HCT116 (cell line): ENCODE measurements at regions not wholly inside any gene's neighbourhood (a gene's known extent, or its start where the extent isn't known, plus 50 kb on each side); places are given as distances from the start of the nearest gene placed in this dataset.
"Not testable (repeated sequence)": the region's sequence is repeated elsewhere in the genome, so short reads cannot be mapped to it uniquely, and the experiment has no call there.

Source experiments
- ATAC-seq: fragments of 200-7000 bp; cut with Tn5 transposase; 2 replicates; pipeline ENCODE4 v1.9.1; 2020; ENCODE audit warnings: mild to moderate bottlenecking, moderate library complexity
- BruUV-seq: library from RNA; stranded (reverse); fragments of 400-500 nt; replicated peaks from 2 replicates; lab custom pipeline; 2021; lab: Mats Ljungman, UMichigan
- CTCF ChIA-PET: fragments of 300-600 bp; sonication (Branson Sonifier 250); formaldehyde crosslinking; loops from one replicate; lab custom pipeline; 2021; ENCODE audit warnings: antibody characterized with exemption; lab: Charles Lee
- POLR2A ChIA-PET: fragments of 300-600, 350-600 bp; sonication (Branson Sonifier 250); formaldehyde crosslinking; loops from one replicate; lab custom pipeline; 2021; ENCODE audit warnings: antibody characterized with exemption; lab: Charles Lee
- RAD21 ChIA-PET, 2 experiments: fragments of 300-600 bp; sonication (Branson Sonifier 250); formaldehyde crosslinking; loops; one replicate each; lab custom pipeline; 2023; ENCODE audit warnings: low total read pairs in 2 of 2; ENCODE audit not compliant: uncharacterized antibody in 2 of 2, unreplicated experiment in 2 of 2, low non-redundant PET in 1 of 2; lab: Charles Lee
- DNase-seq: peaks from one replicate; pipeline ENCODE4 v3.0.0-alpha.2; 2010; ENCODE audit warnings: low read depth, low spot score
- H2AFZ ChIP-seq: fragments of 200-600 bp; shearing (Covaris generic), sonication (generic); 2 replicates; pipeline ENCODE4 v1.6.1; 2017; ENCODE audit warnings: low read depth, mixed run types, mixed read lengths, antibody characterized with exemption, low read length; ENCODE audit not compliant: poor library complexity, severe bottlenecking
- H3K27ac ChIP-seq: 2 replicates; pipeline ENCODE4 v1.5.1; 2012; ENCODE audit warnings: low read depth, low read length
- H3K27me3 ChIP-seq: fragments of 200-600 bp; sonication (generic); 2 replicates; pipeline ENCODE4 v1.6.1; 2016; ENCODE audit warnings: mixed run types, low read length, mixed read lengths; ENCODE audit not compliant: insufficient read depth
- H3K36me3 ChIP-seq, 2 experiments: fragments of 200-500 bp in 1 of 2; fragments of 200-600 bp in 1 of 2; sonication (Bioruptor generic) in 1 of 2; sonication (generic) in 1 of 2; 2 replicates each; pipeline versions ENCODE4 v1.5.1 to v1.6.1; 2014 to 2016; ENCODE audit warnings: low read length in 2 of 2, inconsistent platforms in 1 of 2, mixed read lengths in 1 of 2, mixed run types in 1 of 2; ENCODE audit not compliant: insufficient read depth in 2 of 2, control insufficient read depth in 1 of 2
- H3K4me1 ChIP-seq, 2 experiments: fragments of 200-600 bp in 1 of 2; sonication (generic) in 1 of 2; 2 replicates each; pipeline versions ENCODE4 v1.5.1 to v1.6.1; 2012 to 2017; ENCODE audit warnings: low read length in 2 of 2, inconsistent platforms in 1 of 2, mild to moderate bottlenecking in 1 of 2, mixed read lengths in 1 of 2, mixed run types in 1 of 2, moderate library complexity in 1 of 2; ENCODE audit not compliant: insufficient read depth in 2 of 2, control insufficient read depth in 1 of 2
- H3K4me2 ChIP-seq: fragments of 200-600 bp; sonication (generic); 2 replicates; pipeline ENCODE4 v1.6.1; 2017; ENCODE audit warnings: mixed run types, low read length, mixed read lengths
- H3K4me3 ChIP-seq, 2 experiments: fragments of 200-600 bp in 1 of 2; sonication (generic) in 1 of 2; replicated peaks in 1 of 2; 2 replicates each; pipeline ENCODE4 v1.5.1; 2011 to 2016; ENCODE audit warnings: low read length in 2 of 2, control low read depth in 1 of 2, low read depth in 1 of 2, mild to moderate bottlenecking in 1 of 2, mixed read lengths in 1 of 2, mixed run types in 1 of 2
- H3K79me2 ChIP-seq: fragments of 200-600 bp; sonication (generic); 2 replicates; pipeline ENCODE4 v1.6.1; 2017; ENCODE audit warnings: mild to moderate bottlenecking, mixed run types, low read length, moderate library complexity, mixed read lengths; ENCODE audit not compliant: insufficient read depth
- H3K9ac ChIP-seq: fragments of 200-600 bp; sonication (generic); 2 replicates; pipeline ENCODE4 v1.6.1; 2016; ENCODE audit warnings: low read length, mixed read lengths
- H3K9me2 ChIP-seq: fragments of 200-600 bp; sonication (generic), shearing (Covaris generic); 2 replicates; pipeline ENCODE4 v1.6.1; 2017; ENCODE audit warnings: mixed run types, mild to moderate bottlenecking, moderate library complexity; ENCODE audit not compliant: insufficient read depth
- H3K9me3 ChIP-seq, 2 experiments: fragments of 200-500 bp in 1 of 2; fragments of 200-600 bp in 1 of 2; sonication (Bioruptor generic) in 1 of 2; sonication (generic) in 1 of 2; 2 replicates each; pipeline ENCODE4 v1.6.1; 2014 to 2017; ENCODE audit warnings: low read length in 2 of 2, mixed read lengths in 2 of 2, inconsistent platforms in 1 of 2, low read depth in 1 of 2, mild to moderate bottlenecking in 1 of 2, mixed run types in 1 of 2, moderate library complexity in 1 of 2; ENCODE audit not compliant: control insufficient read depth in 1 of 2, insufficient read depth in 1 of 2
- H4K20me1 ChIP-seq: fragments of 200-600 bp; sonication (generic), shearing (Covaris generic); 2 replicates; pipeline ENCODE4 v1.6.1; 2017; ENCODE audit warnings: mixed run types, mild to moderate bottlenecking, moderate library complexity; ENCODE audit not compliant: insufficient read depth
- intact Hi-C: fragments of 100-400 bp; cut with micrococcal nuclease; formaldehyde crosslinking; loops from 2 replicates; pipeline ENCODE4 v1.10.0; 2022

GRCh38 chr3:198173929-198174574, 214.0 kb downstream of the LMLN start:
- H4K20me1 ChIP-seq, H3K4me3 ChIP-seq, H3K9me2 ChIP-seq, CTCF ChIA-PET, H3K79me2 ChIP-seq, H3K4me1 ChIP-seq, BruUV-seq, DNase-seq, RAD21 ChIA-PET, ATAC-seq, H3K4me2 ChIP-seq, POLR2A ChIA-PET, H3K27ac ChIP-seq, H3K36me3 ChIP-seq, intact Hi-C loops, H3K27me3 ChIP-seq, H3K9ac ChIP-seq, H3K9me3 ChIP-seq, H2AFZ ChIP-seq: not testable (repeated sequence)
